DMS153 (cell line): ENCODE measurements at regions not wholly inside any gene's neighbourhood (a gene's known extent, or its start where the extent isn't known, plus 50 kb on each side); places are given as distances from the start of the nearest gene placed in this dataset.
"Not testable (repeated sequence)": the region's sequence is repeated elsewhere in the genome, so short reads cannot be mapped to it uniquely, and the experiment has no call there.

Source experiments
- DNase-seq: peaks from one replicate; lab custom pipeline; 2025; lab: John Stamatoyannopoulos, UW

- DNase-seq: no peak
These were observed 419.9 kb upstream of the RUNX1 start for GRCh38 chr21:35468991-35469390.

GRCh38 chr21:35467566-35467965 is 418.5 kb upstream of the RUNX1 start:
- no peak for DNase-seq

GRCh38 chr21:35466681-35467080 is 417.6 kb upstream of the RUNX1 start:
- not testable (repeated sequence) for DNase-seq

- no peak for DNase-seq
These were observed 416.6 kb upstream of the RUNX1 start for GRCh38 chr21:35465741-35466140.

- DNase-seq: no peak
These were observed 412.6 kb upstream of the RUNX1 start for GRCh38 chr21:35461700-35462099.

- no peak for DNase-seq
These were observed 411.3 kb upstream of the RUNX1 start for GRCh38 chr21:35460441-35460840.

GRCh38 chr21:35458405-35458804 is 409.3 kb upstream of the RUNX1 start:
- DNase-seq: no peak

- DNase-seq: no peak
These were observed 408.1 kb upstream of the RUNX1 start for GRCh38 chr21:35457097-35457804.

- no peak for DNase-seq
These were observed 402.2 kb upstream of the RUNX1 start for GRCh38 chr21:35451276-35451675.

- no peak for DNase-seq
These were observed 401.7 kb upstream of the RUNX1 start for GRCh38 chr21:35450830-35451229.

- no peak for DNase-seq
These were observed 400.7 kb upstream of the RUNX1 start for GRCh38 chr21:35449846-35450245.

GRCh38 chr21:35448876-35449599 is 399.9 kb upstream of the RUNX1 start:
- DNase-seq: no peak

GRCh38 chr21:35444391-35444790 is 395.3 kb upstream of the RUNX1 start:
- DNase-seq: no peak

- no peak for DNase-seq
These were observed 392.9 kb upstream of the RUNX1 start for GRCh38 chr21:35441868-35442582.

- peak; percentile 10 for DNase-seq
These were observed 389.7 kb upstream of the RUNX1 start for GRCh38 chr21:35438643-35439404.

- no peak for DNase-seq
These were observed 388.8 kb upstream of the RUNX1 start for GRCh38 chr21:35437941-35438340.

GRCh38 chr21:35436899-35437298 is 387.8 kb upstream of the RUNX1 start:
- DNase-seq: no peak

- DNase-seq: not testable (repeated sequence)
These were observed 383.5 kb upstream of the RUNX1 start for GRCh38 chr21:35432601-35433000.

GRCh38 chr21:35430260-35430659 is 381.2 kb upstream of the RUNX1 start:
- no peak for DNase-seq

GRCh38 chr21:35428937-35429336 is 379.8 kb upstream of the RUNX1 start:
- no peak for DNase-seq

- no peak for DNase-seq
These were observed 379.4 kb upstream of the RUNX1 start for GRCh38 chr21:35428489-35428888.

GRCh38 chr21:35428001-35428320 is 378.9 kb upstream of the RUNX1 start:
- DNase-seq: no peak
